NCI-H446 (cell line): ENCODE measurements at regions not wholly inside any gene's neighbourhood (a gene's known extent, or its start where the extent isn't known, plus 50 kb on each side); places are given as distances from the start of the nearest gene placed in this dataset.

ENCODE experiments used
- DNase-seq, 2 experiments: peaks; one replicate each; lab custom pipeline; 2025; lab: John Stamatoyannopoulos, UW

GRCh38 chr3:18079739-18080138 lies 337.3 kb upstream of the TBC1D5 start:
- DNase-seq = no peak

GRCh38 chr3:18079062-18079461 lies 336.6 kb upstream of the TBC1D5 start:
- DNase-seq = no peak

- DNase-seq = no peak
Measured at GRCh38 chr3:18077128-18077840, 334.9 kb upstream of the TBC1D5 start.

GRCh38 chr3:18076301-18076700 lies 333.9 kb upstream of the TBC1D5 start:
- no peak for DNase-seq

- no peak for DNase-seq
Measured at GRCh38 chr3:18075799-18076198, 333.4 kb upstream of the TBC1D5 start.

GRCh38 chr3:18071833-18072232 lies 329.4 kb upstream of the TBC1D5 start:
- no peak for DNase-seq

GRCh38 chr3:18070944-18071343 lies 328.5 kb upstream of the TBC1D5 start:
- no peak for DNase-seq

- no peak for DNase-seq
Measured at GRCh38 chr3:18070231-18070630, 327.8 kb upstream of the TBC1D5 start.

- DNase-seq = no peak
Measured at GRCh38 chr3:18069568-18069967, 327.1 kb upstream of the TBC1D5 start.

- no peak for DNase-seq
Measured at GRCh38 chr3:18066899-18067582, 324.6 kb upstream of the TBC1D5 start.

GRCh38 chr3:18064586-18064985 lies 322.2 kb upstream of the TBC1D5 start:
- DNase-seq = no peak

- no peak for DNase-seq
Measured at GRCh38 chr3:18062657-18063025, 320.2 kb upstream of the TBC1D5 start.

GRCh38 chr3:18061737-18062656 lies 319.6 kb upstream of the TBC1D5 start:
- DNase-seq = no peak

- no peak for DNase-seq
Measured at GRCh38 chr3:18058666-18059065, 316.2 kb upstream of the TBC1D5 start.

- DNase-seq = no peak
Measured at GRCh38 chr3:18057471-18058091, 315.1 kb upstream of the TBC1D5 start.

- DNase-seq = no peak
Measured at GRCh38 chr3:18054625-18055024, 312.2 kb upstream of the TBC1D5 start.

GRCh38 chr3:18051306-18051705 lies 308.9 kb upstream of the TBC1D5 start:
- no peak for DNase-seq

GRCh38 chr3:18049096-18049495 lies 306.7 kb upstream of the TBC1D5 start:
- no peak for DNase-seq

GRCh38 chr3:18047052-18047451 lies 304.6 kb upstream of the TBC1D5 start:
- DNase-seq = no peak

GRCh38 chr3:18046131-18046915 lies 303.9 kb upstream of the TBC1D5 start:
- DNase-seq = no peak
